ENCODE measurements at regions not wholly inside any gene's neighbourhood (a gene's known extent, or its start where the extent isn't known, plus 50 kb on each side); places are given as distances from the start of the nearest gene placed in this dataset.

GRCh38 chr1:48062353-48062752 lies 65.2 kb upstream of the TRABD2B start:
- H3K27ac ChIP-seq (ENCODE audit: insufficient read depth, low read depth, low read length): no peak overlapping the region
- no peaks in the 10 kb centered on the region for H3K27me3 ChIP-seq (ENCODE audit: control insufficient read depth in 2 of 2, insufficient read depth in 2 of 2, low read length in 2 of 2)
- FAIRE-seq: no peak
- no peaks in the 10 kb centered on the region for H3K4me1 ChIP-seq (ENCODE audit: control insufficient read depth, extremely low read depth, insufficient read depth, low read length)
- H3K9me1 ChIP-seq (replicated peaks; ENCODE audit: control insufficient read depth, extremely low read depth, insufficient read depth, low read length): no peaks in the 10 kb centered on the region
- no peaks in the 10 kb centered on the region for H4K20me1 ChIP-seq (replicated peaks; ENCODE audit: control insufficient read depth, extremely low read depth, insufficient read depth, low read length)
- dilution Hi-C loops (cut with MboI; ENCODE audit: extremely low pct_ligation_motif_present, low sequenced_read_pairs): no loop called here
- H3K4me2 ChIP-seq (ENCODE audit: insufficient read depth, low read length): no peak overlapping the region
- POLR2A ChIA-PET: no interaction called here
- H3K36me3 ChIP-seq (ENCODE audit: control insufficient read depth in 2 of 2, extremely low read depth in 1 of 2, insufficient read depth in 2 of 2, low read length in 2 of 2): no peaks in the 10 kb centered on the region
- TF ChIP-seq, protein P1, sequence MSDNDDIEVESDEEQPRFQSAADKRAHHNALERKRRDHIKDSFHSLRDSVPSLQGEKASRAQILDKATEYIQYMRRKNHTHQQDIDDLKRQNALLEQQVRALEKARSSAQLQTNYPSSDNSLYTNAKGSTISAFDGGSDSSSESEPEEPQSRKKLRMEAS (IDR thresholded peaks at IDR 0.05; ENCODE audit: insufficient read depth, insufficient read length): no peak
- TF ChIP-seq POLR2AphosphoS5 (IDR thresholded peaks at IDR 0.05; ENCODE audit: insufficient read depth, low read depth, low read length): no peak
- TF ChIP-seq JUN (IDR thresholded peaks at IDR 0.05; ENCODE audit: borderline replicate concordance, insufficient read depth, insufficient read length, low read depth): no peak
- no peak for TF ChIP-seq FOS (IDR thresholded peaks at IDR 0.05; ENCODE audit: borderline replicate concordance, insufficient read depth, low read length)
- no peak for TF ChIP-seq MYC (IDR thresholded peaks at IDR 0.05; ENCODE audit: low read depth, low read length)
- TF ChIP-seq, protein P2, sequence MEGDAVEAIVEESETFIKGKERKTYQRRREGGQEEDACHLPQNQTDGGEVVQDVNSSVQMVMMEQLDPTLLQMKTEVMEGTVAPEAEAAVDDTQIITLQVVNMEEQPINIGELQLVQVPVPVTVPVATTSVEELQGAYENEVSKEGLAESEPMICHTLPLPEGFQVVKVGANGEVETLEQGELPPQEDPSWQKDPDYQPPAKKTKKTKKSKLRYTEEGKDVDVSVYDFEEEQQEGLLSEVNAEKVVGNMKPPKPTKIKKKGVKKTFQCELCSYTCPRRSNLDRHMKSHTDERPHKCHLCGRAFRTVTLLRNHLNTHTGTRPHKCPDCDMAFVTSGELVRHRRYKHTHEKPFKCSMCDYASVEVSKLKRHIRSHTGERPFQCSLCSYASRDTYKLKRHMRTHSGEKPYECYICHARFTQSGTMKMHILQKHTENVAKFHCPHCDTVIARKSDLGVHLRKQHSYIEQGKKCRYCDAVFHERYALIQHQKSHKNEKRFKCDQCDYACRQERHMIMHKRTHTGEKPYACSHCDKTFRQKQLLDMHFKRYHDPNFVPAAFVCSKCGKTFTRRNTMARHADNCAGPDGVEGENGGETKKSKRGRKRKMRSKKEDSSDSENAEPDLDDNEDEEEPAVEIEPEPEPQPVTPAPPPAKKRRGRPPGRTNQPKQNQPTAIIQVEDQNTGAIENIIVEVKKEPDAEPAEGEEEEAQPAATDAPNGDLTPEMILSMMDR (IDR thresholded peaks at IDR 0.05; ENCODE audit: extremely low read depth in 1 of 2, insufficient read depth in 1 of 2, low read depth in 1 of 2, low read length in 2 of 2): no peak
- TF ChIP-seq GATA2 (IDR thresholded peaks at IDR 0.05; ENCODE audit: insufficient read depth, insufficient read length, low read depth, low read length): no peak
- TF ChIP-seq EZH2 (IDR thresholded peaks at IDR 0.05; ENCODE audit: borderline replicate concordance, low read depth, low read length, severe bottlenecking): no peak
- no peak for TF ChIP-seq POLR2A (IDR thresholded peaks at IDR 0.05; ENCODE audit: low read depth, low read length)
- DNase-seq (ENCODE audit: low read depth, low spot score): no peak
- no peak overlapping the region for H3K9ac ChIP-seq (replicated peaks; ENCODE audit: extremely low read depth, insufficient read depth, low read length)
- no peaks in the 10 kb centered on the region for H3K9me3 ChIP-seq (replicated peaks; ENCODE audit: control insufficient read depth, insufficient read depth, low read length)
- H3K79me2 ChIP-seq (ENCODE audit: control insufficient read depth, insufficient read depth, low read length): no peaks in the 10 kb centered on the region
- no peak overlapping the region for H2AFZ ChIP-seq (ENCODE audit: low read depth, low read length)
- BruUV-seq (replicated peaks): no TSS peak
- CTCF ChIA-PET: interaction anchor here (1.0 to 4.6 kb wide), 11 partner anchors 10 to 336 kb away, joined by 3 to 31 read pairs (median 4); partner anchors contain the start of gene TRABD2B
- H3K4me3 ChIP-seq (replicated peaks in 1 of 3; ENCODE audit: insufficient read depth in 1 of 3, low read depth in 1 of 3, low read length in 3 of 3): no peak overlapping the region
- intact Hi-C loops (cut with micrococcal nuclease): no loop called here

Measured in endothelial cell of umbilical vein (primary cell).